Transverse colon (tissue), 4 donors: ENCODE measurements at regions not wholly inside any gene's neighbourhood (a gene's known extent, or its start where the extent isn't known, plus 50 kb on each side); places are given as distances from the start of the nearest gene placed in this dataset.

Experiments used
- DNase-seq: peaks from one replicate; pipeline ENCODE4 v3.0.0-alpha.2; 2019
- H3K27ac ChIP-seq, 4 donors: fragments of 200-600 bp; sonication (generic); 2 replicates each; pipeline ENCODE4 v1.5.1; 2016 to 2018; ENCODE audit warnings: inconsistent platforms in 4 of 4
- H3K27me3 ChIP-seq: fragments of 200-600 bp; sonication (generic); 2 replicates; pipeline ENCODE4 v1.5.1; 2017; ENCODE audit warnings: inconsistent platforms
- H3K36me3 ChIP-seq, 4 donors: fragments of 200-600 bp; sonication (generic); 2 replicates each; pipeline ENCODE4 v1.5.1; 2017 to 2019; ENCODE audit warnings: inconsistent platforms in 4 of 4
- H3K4me1 ChIP-seq, 4 donors: fragments of 200-600 bp; sonication (generic); 2 replicates each; pipeline ENCODE4 v1.5.1; 2017 to 2020; ENCODE audit warnings: inconsistent platforms in 4 of 4
- H3K4me3 ChIP-seq, 4 donors: fragments of 200-600 bp; sonication (generic); 1 replicate in 1 of 4; 2 replicates in 3 of 4; pipeline versions ENCODE4 v1.5.1 to v1.6.1; 2017 to 2019; ENCODE audit warnings: inconsistent platforms in 4 of 4
- H3K9me3 ChIP-seq, 2 donors: fragments of 200-600 bp; sonication (generic); 2 replicates each; pipeline ENCODE4 v1.5.1; 2017 to 2019; ENCODE audit warnings: inconsistent platforms in 2 of 2
- EP300 ChIP-seq: sonication (generic); formaldehyde crosslinking; IDR thresholded peaks from one replicate; pipeline ENCODE4 v1.6.1; 2017; ENCODE audit warnings: antibody characterized with exemption, low read depth
- POLR2A ChIP-seq: fragments of 450-650 bp; IDR thresholded peaks from one replicate; pipeline ENCODE4 v1.6.1; 2016; ENCODE audit warnings: antibody characterized with exemption, mild to moderate bottlenecking, moderate library complexity
- POLR2AphosphoS5 ChIP-seq, 3 donors: sonication (generic); formaldehyde crosslinking; IDR thresholded peaks; one replicate each; pipeline ENCODE4 v1.6.1; 2016; ENCODE audit warnings: antibody characterized with exemption in 3 of 3
- WGBS, 2 donors: methylation state at CpG; one replicate each; pipeline ENCODE4 v1.1.5; 2018; ENCODE audit warnings: low coverage in 1 of 2; 5-methylcytosine and 5-hydroxymethylcytosine counted together
- in situ Hi-C, 4 donors: fragments of 200-750 bp; cut with MboI; loops; one replicate each; pipeline versions ENCODE4 v1.15.0 to v1.15.1; 2017; ENCODE audit warnings: low sequenced_read_pairs in 3 of 4, low pct_ligation_motif_present in 1 of 4, low pct_unique_long_range_greater_than_20kb in 1 of 4
- intact Hi-C: fragments of 100-400 bp; cut with DNase I; formaldehyde crosslinking; loops from one replicate; pipeline ENCODE4 v1.15.1; 2023; ENCODE audit warnings: low total_unique reads
- TF ChIP-seq, protein P1 (sequence below), 5 experiments: fragments of 200-600 bp in 3 of 5; fragments of 450-650 bp in 2 of 5; sonication (generic) in 3 of 5; IDR thresholded peaks; 1 replicate in 2 of 5; 2 replicates in 3 of 5; pipeline ENCODE4 v1.5.1; 2016 to 2017; ENCODE audit warnings: antibody characterized with exemption in 5 of 5, inconsistent platforms in 3 of 5, mild to moderate bottlenecking in 2 of 5, moderate library complexity in 1 of 5

DNA sequence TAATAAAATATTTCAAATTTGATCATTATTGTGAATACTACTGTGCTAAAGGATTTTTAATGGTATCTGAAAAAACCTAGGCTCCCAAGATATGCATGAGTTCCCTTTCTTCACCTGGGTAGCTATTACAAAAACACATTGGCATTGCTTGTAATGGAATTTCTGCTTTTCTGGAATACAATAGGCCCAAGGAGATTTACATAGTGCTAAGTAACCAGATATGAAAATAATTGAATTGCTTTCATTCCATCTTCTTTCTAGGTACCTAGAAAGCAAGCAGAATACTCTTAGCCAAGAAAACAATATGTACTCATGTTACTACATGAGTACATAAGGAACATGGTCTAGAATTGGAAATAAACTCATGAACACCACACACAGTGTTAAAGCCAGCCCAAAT is 291.9 kb downstream of the KCNC2 start:
- TF ChIP-seq, protein P1, sequence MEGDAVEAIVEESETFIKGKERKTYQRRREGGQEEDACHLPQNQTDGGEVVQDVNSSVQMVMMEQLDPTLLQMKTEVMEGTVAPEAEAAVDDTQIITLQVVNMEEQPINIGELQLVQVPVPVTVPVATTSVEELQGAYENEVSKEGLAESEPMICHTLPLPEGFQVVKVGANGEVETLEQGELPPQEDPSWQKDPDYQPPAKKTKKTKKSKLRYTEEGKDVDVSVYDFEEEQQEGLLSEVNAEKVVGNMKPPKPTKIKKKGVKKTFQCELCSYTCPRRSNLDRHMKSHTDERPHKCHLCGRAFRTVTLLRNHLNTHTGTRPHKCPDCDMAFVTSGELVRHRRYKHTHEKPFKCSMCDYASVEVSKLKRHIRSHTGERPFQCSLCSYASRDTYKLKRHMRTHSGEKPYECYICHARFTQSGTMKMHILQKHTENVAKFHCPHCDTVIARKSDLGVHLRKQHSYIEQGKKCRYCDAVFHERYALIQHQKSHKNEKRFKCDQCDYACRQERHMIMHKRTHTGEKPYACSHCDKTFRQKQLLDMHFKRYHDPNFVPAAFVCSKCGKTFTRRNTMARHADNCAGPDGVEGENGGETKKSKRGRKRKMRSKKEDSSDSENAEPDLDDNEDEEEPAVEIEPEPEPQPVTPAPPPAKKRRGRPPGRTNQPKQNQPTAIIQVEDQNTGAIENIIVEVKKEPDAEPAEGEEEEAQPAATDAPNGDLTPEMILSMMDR (IDR thresholded peaks at IDR 0.05), result no peak
- TF ChIP-seq POLR2AphosphoS5 (IDR thresholded peaks at IDR 0.05) (no peak), EP300 (no peak), POLR2A (no peak)
- Histone ChIP-seq H3K27ac (no peak overlapping the region), H3K4me3 (no peak overlapping the region), H3K4me1 (no peaks in the 10 kb centered on the region), H3K36me3 (no peaks in the 10 kb centered on the region), H3K9me3 (no peaks in the 10 kb centered on the region), H3K27me3 (no peaks in the 10 kb centered on the region)
- intact Hi-C loops, result no loop called here
- DNase-seq, result no peak
- in situ Hi-C loops, result no loop called here

DNA sequence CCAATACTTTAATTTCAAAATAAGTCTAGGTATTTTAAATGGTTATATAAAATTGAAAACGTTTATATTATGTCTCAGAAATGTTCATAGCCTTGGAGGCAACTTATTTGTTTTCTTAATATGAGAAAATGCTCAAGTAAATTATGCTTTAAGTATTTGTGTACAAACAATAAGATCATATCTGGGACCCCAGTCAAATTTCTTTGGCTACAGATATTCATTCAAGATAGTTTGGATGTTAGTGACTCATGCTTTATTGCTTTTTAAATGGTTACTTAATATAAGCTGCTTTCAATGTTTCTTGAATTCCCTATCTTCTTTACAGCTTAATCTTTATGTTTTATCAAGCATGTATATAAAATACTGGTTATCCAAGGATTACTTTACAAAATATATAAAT is 291.3 kb downstream of the KCNC2 start:
- H3K27ac ChIP-seq, result no peak overlapping the region
- H3K36me3 ChIP-seq, result no peaks in the 10 kb centered on the region
- in situ Hi-C loops (no loop called here), intact Hi-C loops (no loop called here)
- no peaks in the 10 kb centered on the region for H3K27me3 ChIP-seq
- H3K9me3 ChIP-seq, result no peaks in the 10 kb centered on the region
- TF ChIP-seq POLR2A (no peak), EP300 (no peak), POLR2AphosphoS5 (IDR thresholded peaks at IDR 0.05) (no peak)
- TF ChIP-seq, protein P1 (IDR thresholded peaks at IDR 0.05), result no peak
- H3K4me3 ChIP-seq, result no peak overlapping the region
- DNase-seq, result no peak
- WGBS, 2 donors, result 0 to 23% methylated on average over 1 of the region's 1 CpG
- H3K4me1 ChIP-seq, result no peaks in the 10 kb centered on the region

DNA sequence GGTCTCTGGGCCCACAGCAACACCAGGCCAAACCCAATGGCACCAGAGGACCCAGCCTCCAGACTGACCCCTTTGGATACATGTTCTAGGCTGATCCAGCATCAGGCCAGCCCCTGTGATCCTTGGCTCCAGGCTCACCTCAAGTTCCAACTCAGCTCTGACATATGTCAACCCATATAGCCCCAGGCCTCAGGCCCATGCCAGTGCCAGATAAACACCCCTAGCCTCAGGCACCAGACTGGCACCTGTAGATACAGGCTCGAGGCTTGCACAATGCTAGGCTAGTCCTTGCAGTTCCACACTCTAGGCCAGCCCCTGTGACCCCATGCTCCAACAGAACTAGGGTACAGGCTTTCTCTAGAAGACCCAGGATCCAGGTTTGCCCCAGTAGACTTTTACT is 287.5 kb downstream of the KCNC2 start:
- Histone ChIP-seq H3K27me3 (no peaks in the 10 kb centered on the region), H3K27ac (no peak overlapping the region), H3K4me1 (no peaks in the 10 kb centered on the region), H3K4me3 (no peak overlapping the region), H3K9me3 (no peaks in the 10 kb centered on the region), H3K36me3 (no peaks in the 10 kb centered on the region)
- in situ Hi-C loops (no loop called here), intact Hi-C loops (no loop called here)
- WGBS, 2 donors, result 36% methylated on average over 1 of the region's 1 CpG; no CpG with 5 or more reads in 1 of the 2 donors
- no peak for DNase-seq
- TF ChIP-seq POLR2AphosphoS5 (IDR thresholded peaks at IDR 0.05) (no peak), POLR2A (no peak), EP300 (no peak)
- TF ChIP-seq, protein P1 (IDR thresholded peaks at IDR 0.05), result no peak

DNA sequence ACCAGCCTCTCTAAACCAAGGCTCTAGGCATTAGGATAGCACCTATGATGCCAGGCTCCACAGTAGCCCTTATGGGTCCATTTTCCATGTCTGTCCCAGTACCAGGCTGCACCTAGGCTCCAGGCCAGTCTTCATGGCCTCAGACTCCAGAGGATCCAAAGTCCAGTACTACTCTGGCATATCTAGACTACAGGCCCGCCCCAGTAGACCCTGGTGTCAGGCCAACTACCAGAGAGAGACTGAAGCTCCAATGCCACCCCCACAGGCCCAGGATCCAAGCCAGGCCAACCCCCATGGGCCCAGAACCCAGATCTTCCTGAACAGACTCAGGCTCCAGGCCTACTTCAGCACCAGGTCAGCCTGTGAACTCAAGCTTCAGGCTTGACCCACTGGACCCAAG is 287.0 kb downstream of the KCNC2 start:
- in situ Hi-C loops (no loop called here), intact Hi-C loops (no loop called here)
- Histone ChIP-seq H3K27ac (no peak overlapping the region), H3K27me3 (no peaks in the 10 kb centered on the region), H3K4me3 (no peak overlapping the region), H3K4me1 (no peaks in the 10 kb centered on the region), H3K36me3 (no peaks in the 10 kb centered on the region), H3K9me3 (peaks cover 0 to 4% of the 10 kb centered on the region in 2 donors)
- DNase-seq, result no peak
- TF ChIP-seq, protein P1 (IDR thresholded peaks at IDR 0.05), result no peak
- TF ChIP-seq EP300, result no peak
- TF ChIP-seq POLR2A, result no peak
- no peak for TF ChIP-seq POLR2AphosphoS5 (IDR thresholded peaks at IDR 0.05)
- WGBS, 2 donors, result 91% methylated on average over 1 of the region's 1 CpG; no CpG with 5 or more reads in 1 of the 2 donors
